ENCODE measurements at regions not wholly inside any gene's neighbourhood (a gene's known extent, or its start where the extent isn't known, plus 50 kb on each side); places are given as distances from the start of the nearest gene placed in this dataset.

GRCh38 chr5:159504106-159504856, 174.0 kb upstream of the IL12B start:
- FAIRE-seq (no peak), DNase-seq (ENCODE audit: insufficient read length, low spot score) (no peak)
- TF ChIP-seq POLR2AphosphoS5 (IDR thresholded peaks at IDR 0.05; ENCODE audit: low read depth, low read length) (no peak), TAF1 (IDR thresholded peaks at IDR 0.05; ENCODE audit: low read depth, low read length) (no peak), POLR2A (IDR thresholded peaks at IDR 0.05; ENCODE audit: low read depth, low read length) (no peak), POU2F2 (IDR thresholded peaks at IDR 0.05; ENCODE audit: low read depth, low read length) (no peak), SPI1 (IDR thresholded peaks at IDR 0.05; ENCODE audit: low read depth, low read length) (no peak), PAX5 (IDR thresholded peaks at IDR 0.05; ENCODE audit: insufficient read depth, low read length, severe bottlenecking) (no peak)

GRCh38 chr5:159504857-159505304, 174.6 kb upstream of the IL12B start:
- FAIRE-seq: peak; percentile 13
- no peak for DNase-seq (ENCODE audit: insufficient read length, low spot score)
- TF ChIP-seq SPI1 (IDR thresholded peaks at IDR 0.05; ENCODE audit: low read depth, low read length) (no peak), PAX5 (IDR thresholded peaks at IDR 0.05; ENCODE audit: insufficient read depth, low read length, severe bottlenecking) (no peak), POLR2A (IDR thresholded peaks at IDR 0.05; ENCODE audit: low read depth, low read length) (no peak), TAF1 (IDR thresholded peaks at IDR 0.05; ENCODE audit: low read depth, low read length) (no peak), POLR2AphosphoS5 (IDR thresholded peaks at IDR 0.05; ENCODE audit: low read depth, low read length) (no peak), POU2F2 (IDR thresholded peaks at IDR 0.05; ENCODE audit: low read depth, low read length) (no peak)

- no peak for FAIRE-seq
- TF ChIP-seq POLR2A (IDR thresholded peaks at IDR 0.05; ENCODE audit: low read depth, low read length) (no peak), SPI1 (IDR thresholded peaks at IDR 0.05; ENCODE audit: low read depth, low read length) (no peak), TAF1 (IDR thresholded peaks at IDR 0.05; ENCODE audit: low read depth, low read length) (no peak), POU2F2 (IDR thresholded peaks at IDR 0.05; ENCODE audit: low read depth, low read length) (no peak), PAX5 (IDR thresholded peaks at IDR 0.05; ENCODE audit: insufficient read depth, low read length, severe bottlenecking) (no peak), POLR2AphosphoS5 (IDR thresholded peaks at IDR 0.05; ENCODE audit: low read depth, low read length) (no peak)
- no peak for DNase-seq (ENCODE audit: insufficient read length, low spot score)
Measured at GRCh38 chr5:159507055-159507454, 176.8 kb upstream of the IL12B start.

- TF ChIP-seq POU2F2 (IDR thresholded peaks at IDR 0.05; ENCODE audit: low read depth, low read length) (no peak), TAF1 (IDR thresholded peaks at IDR 0.05; ENCODE audit: low read depth, low read length) (no peak), SPI1 (IDR thresholded peaks at IDR 0.05; ENCODE audit: low read depth, low read length) (no peak), POLR2AphosphoS5 (IDR thresholded peaks at IDR 0.05; ENCODE audit: low read depth, low read length) (no peak), PAX5 (IDR thresholded peaks at IDR 0.05; ENCODE audit: insufficient read depth, low read length, severe bottlenecking) (no peak), POLR2A (IDR thresholded peaks at IDR 0.05; ENCODE audit: low read depth, low read length) (no peak)
- DNase-seq (ENCODE audit: insufficient read length, low spot score) (no peak), FAIRE-seq (no peak)
Measured at GRCh38 chr5:159507661-159508060, 177.4 kb upstream of the IL12B start.

GRCh38 chr5:159508344-159508743, 178.1 kb upstream of the IL12B start:
- TF ChIP-seq POLR2A (IDR thresholded peaks at IDR 0.05; ENCODE audit: low read depth, low read length) (no peak), POLR2AphosphoS5 (IDR thresholded peaks at IDR 0.05; ENCODE audit: low read depth, low read length) (no peak), PAX5 (IDR thresholded peaks at IDR 0.05; ENCODE audit: insufficient read depth, low read length, severe bottlenecking) (no peak), TAF1 (IDR thresholded peaks at IDR 0.05; ENCODE audit: low read depth, low read length) (no peak), POU2F2 (IDR thresholded peaks at IDR 0.05; ENCODE audit: low read depth, low read length) (no peak), SPI1 (IDR thresholded peaks at IDR 0.05; ENCODE audit: low read depth, low read length) (no peak)
- no peak for DNase-seq (ENCODE audit: insufficient read length, low spot score)
- FAIRE-seq: no peak

- TF ChIP-seq SPI1 (IDR thresholded peaks at IDR 0.05; ENCODE audit: low read depth, low read length) (no peak), POU2F2 (IDR thresholded peaks at IDR 0.05; ENCODE audit: low read depth, low read length) (no peak), POLR2AphosphoS5 (IDR thresholded peaks at IDR 0.05; ENCODE audit: low read depth, low read length) (no peak), TAF1 (IDR thresholded peaks at IDR 0.05; ENCODE audit: low read depth, low read length) (no peak), PAX5 (IDR thresholded peaks at IDR 0.05; ENCODE audit: insufficient read depth, low read length, severe bottlenecking) (no peak), POLR2A (IDR thresholded peaks at IDR 0.05; ENCODE audit: low read depth, low read length) (no peak)
- FAIRE-seq (no peak), DNase-seq (ENCODE audit: insufficient read length, low spot score) (no peak)
Measured at GRCh38 chr5:159509002-159509660, 178.8 kb upstream of the IL12B start.

GRCh38 chr5:159510282-159510681, 180.0 kb upstream of the IL12B start:
- DNase-seq (ENCODE audit: insufficient read length, low spot score) (no peak), FAIRE-seq (no peak)
- TF ChIP-seq POLR2AphosphoS5 (IDR thresholded peaks at IDR 0.05; ENCODE audit: low read depth, low read length) (no peak), POLR2A (IDR thresholded peaks at IDR 0.05; ENCODE audit: low read depth, low read length) (no peak), TAF1 (IDR thresholded peaks at IDR 0.05; ENCODE audit: low read depth, low read length) (no peak), SPI1 (IDR thresholded peaks at IDR 0.05; ENCODE audit: low read depth, low read length) (no peak), PAX5 (IDR thresholded peaks at IDR 0.05; ENCODE audit: insufficient read depth, low read length, severe bottlenecking) (no peak), POU2F2 (IDR thresholded peaks at IDR 0.05; ENCODE audit: low read depth, low read length) (no peak)

- no peak for DNase-seq (ENCODE audit: insufficient read length, low spot score)
- no peak for TF ChIP-seq POLR2AphosphoS5 (IDR thresholded peaks at IDR 0.05; ENCODE audit: low read depth, low read length)
- no peak for TF ChIP-seq SPI1 (IDR thresholded peaks at IDR 0.05; ENCODE audit: low read depth, low read length)
- TF ChIP-seq POU2F2 (IDR thresholded peaks at IDR 0.05; ENCODE audit: low read depth, low read length): no peak
- TF ChIP-seq TAF1 (IDR thresholded peaks at IDR 0.05; ENCODE audit: low read depth, low read length): no peak
- no peak for TF ChIP-seq PAX5 (IDR thresholded peaks at IDR 0.05; ENCODE audit: insufficient read depth, low read length, severe bottlenecking)
- TF ChIP-seq POLR2A (IDR thresholded peaks at IDR 0.05; ENCODE audit: low read depth, low read length): no peak
- no peak for FAIRE-seq
Measured at GRCh38 chr5:159511570-159511969, 181.3 kb upstream of the IL12B start.

GRCh38 chr5:159512064-159512463, 181.8 kb upstream of the IL12B start:
- FAIRE-seq: no peak
- TF ChIP-seq SPI1 (IDR thresholded peaks at IDR 0.05; ENCODE audit: low read depth, low read length) (no peak), TAF1 (IDR thresholded peaks at IDR 0.05; ENCODE audit: low read depth, low read length) (no peak), POU2F2 (IDR thresholded peaks at IDR 0.05; ENCODE audit: low read depth, low read length) (no peak), POLR2AphosphoS5 (IDR thresholded peaks at IDR 0.05; ENCODE audit: low read depth, low read length) (no peak), PAX5 (IDR thresholded peaks at IDR 0.05; ENCODE audit: insufficient read depth, low read length, severe bottlenecking) (no peak), POLR2A (IDR thresholded peaks at IDR 0.05; ENCODE audit: low read depth, low read length) (no peak)
- no peak for DNase-seq (ENCODE audit: insufficient read length, low spot score)
